CD4-positive, alpha-beta T cell treated with Interleukin-4 for 1 hour (primary cell): ENCODE measurements at regions not wholly inside any gene's neighbourhood (a gene's known extent, or its start where the extent isn't known, plus 50 kb on each side); places are given as distances from the start of the nearest gene placed in this dataset.

ENCODE experiments used
- DNase-seq, 2 donors: peaks; one replicate each; pipeline ENCODE4 v3.0.0-alpha.2; 2020 to 2022

GRCh38 chr22:48237466-48238283 is 1475.2 kb downstream of the TBC1D22A start:
- no peak for DNase-seq

GRCh38 chr22:48236261-48236660 is 1473.8 kb downstream of the TBC1D22A start:
- no peak for DNase-seq

- DNase-seq: no peak
These were observed 1473.3 kb downstream of the TBC1D22A start for GRCh38 chr22:48235744-48236143.

- no peak for DNase-seq
These were observed 1471.6 kb downstream of the TBC1D22A start for GRCh38 chr22:48234011-48234410.

GRCh38 chr22:48233586-48233985 is 1471.1 kb downstream of the TBC1D22A start:
- DNase-seq: no peak

- no peak for DNase-seq
These were observed 1466.0 kb downstream of the TBC1D22A start for GRCh38 chr22:48228468-48228867.

- no peak for DNase-seq
These were observed 1465.0 kb downstream of the TBC1D22A start for GRCh38 chr22:48227341-48228018.

- DNase-seq: no peak
These were observed 1463.9 kb downstream of the TBC1D22A start for GRCh38 chr22:48226026-48227013.

- no peak for DNase-seq
These were observed 1461.9 kb downstream of the TBC1D22A start for GRCh38 chr22:48224332-48224731.

- DNase-seq: no peak
These were observed 1461.2 kb downstream of the TBC1D22A start for GRCh38 chr22:48223488-48224190.

- DNase-seq: no peak
These were observed 1460.5 kb downstream of the TBC1D22A start for GRCh38 chr22:48222742-48223487.

- DNase-seq: no peak
These were observed 1456.5 kb downstream of the TBC1D22A start for GRCh38 chr22:48218889-48219420.

GRCh38 chr22:48217596-48217995 is 1455.1 kb downstream of the TBC1D22A start:
- no peak for DNase-seq

GRCh38 chr22:48212727-48213126 is 1450.3 kb downstream of the TBC1D22A start:
- DNase-seq: no peak

- DNase-seq: no peak
These were observed 1448.4 kb downstream of the TBC1D22A start for GRCh38 chr22:48210812-48211211.

- DNase-seq: no peak
These were observed 1447.7 kb downstream of the TBC1D22A start for GRCh38 chr22:48210198-48210580.

GRCh38 chr22:48209473-48210197 is 1447.2 kb downstream of the TBC1D22A start:
- DNase-seq: no peak

GRCh38 chr22:48208894-48209293 is 1446.4 kb downstream of the TBC1D22A start:
- no peak for DNase-seq

- DNase-seq: no peak
These were observed 1445.6 kb downstream of the TBC1D22A start for GRCh38 chr22:48207919-48208535.

- no peak for DNase-seq
These were observed 1443.3 kb downstream of the TBC1D22A start for GRCh38 chr22:48205790-48206189.
